IMR-90 (cell line): ENCODE measurements at regions not wholly inside any gene's neighbourhood (a gene's known extent, or its start where the extent isn't known, plus 50 kb on each side); places are given as distances from the start of the nearest gene placed in this dataset.

Source experiments
- ATAC-seq: fragments of 200-7000 bp; cut with Tn5 transposase; 2 replicates; pipeline ENCODE4 v1.9.1; 2020; ENCODE audit warnings: low read depth, mild to moderate bottlenecking, moderate library complexity
- BruUV-seq: library from RNA; stranded (reverse); fragments of 400-500 nt; replicated peaks from 2 replicates; lab custom pipeline; 2021; lab: Mats Ljungman, UMichigan
- CTCF ChIA-PET: fragments of 300-600 bp; formaldehyde crosslinking; extraction: SDS; loops from one replicate; lab custom pipeline; 2021; ENCODE audit warnings: antibody characterized with exemption; lab: Yijun Ruan, JAX
- POLR2A ChIA-PET: fragments of 300-600 bp; sonication (Branson Sonifier 250); formaldehyde crosslinking; loops from one replicate; lab custom pipeline; 2022; ENCODE audit warnings: antibody characterized with exemption; ENCODE audit not compliant: unreplicated experiment; lab: Charles Lee
- DNase-seq: peaks from one replicate; pipeline ENCODE4 v3.0.0; 2013
- H2AFZ ChIP-seq: replicated peaks from 2 replicates; pipeline ENCODE3; 2013; ENCODE audit warnings: low read length, mild to moderate bottlenecking; ENCODE audit not compliant: poor library complexity
- H2AK5ac ChIP-seq: 2 replicates; pipeline ENCODE4 v1.6.1; 2013; ENCODE audit warnings: low read depth, low read length, inconsistent platforms
- H2AK9ac ChIP-seq: replicated peaks from 2 replicates; pipeline ENCODE3; 2013; ENCODE audit warnings: mild to moderate bottlenecking, low read depth, low read length, moderate library complexity; ENCODE audit not compliant: poor library complexity
- H2BK120ac ChIP-seq: 2 replicates; pipeline ENCODE4 v1.6.1; 2013; ENCODE audit warnings: low read depth, low read length, inconsistent platforms
- H2BK15ac ChIP-seq: 3 replicates; pipeline ENCODE4 v1.6.1; 2013; ENCODE audit warnings: low read depth, low read length, inconsistent platforms
- H2BK20ac ChIP-seq: 2 replicates; pipeline ENCODE4 v1.6.1; 2013; ENCODE audit warnings: low read depth, mild to moderate bottlenecking, inconsistent platforms, low read length, moderate library complexity
- H2BK5ac ChIP-seq: 2 replicates; pipeline ENCODE4 v1.6.1; 2013; ENCODE audit warnings: mild to moderate bottlenecking, low read depth, low read length, inconsistent platforms; ENCODE audit not compliant: poor library complexity, severe bottlenecking
- H3K14ac ChIP-seq: replicated peaks from 2 replicates; pipeline ENCODE4 v1.6.1; 2013; ENCODE audit warnings: low read depth, low read length, inconsistent platforms
- H3K18ac ChIP-seq: 2 replicates; pipeline ENCODE4 v1.6.1; 2013; ENCODE audit warnings: low read depth, low read length, control low read depth
- H3K23ac ChIP-seq: 2 replicates; pipeline ENCODE4 v1.6.1; 2013; ENCODE audit warnings: low read depth, low read length, inconsistent platforms
- H3K27ac ChIP-seq: 2 replicates; pipeline ENCODE4 v1.5.1; 2013; ENCODE audit warnings: mild to moderate bottlenecking, control low read depth, low read length; ENCODE audit not compliant: insufficient read depth
- H3K27me3 ChIP-seq: 2 replicates; pipeline ENCODE4 v1.6.1; 2013; ENCODE audit warnings: low read length; ENCODE audit not compliant: control insufficient read depth, insufficient read depth
- H3K36me3 ChIP-seq: 2 replicates; pipeline ENCODE4 v1.6.1; 2013; ENCODE audit warnings: low read length, mixed read lengths; ENCODE audit not compliant: control insufficient read depth, insufficient read depth
- H3K4ac ChIP-seq: 2 replicates; pipeline ENCODE4 v1.6.1; 2013; ENCODE audit warnings: low read depth, low read length, inconsistent platforms
- H3K4me1 ChIP-seq: 2 replicates; pipeline ENCODE4 v1.6.1; 2013; ENCODE audit warnings: low read length, mixed read lengths; ENCODE audit not compliant: control insufficient read depth, insufficient read depth
- H3K4me2 ChIP-seq: 2 replicates; pipeline ENCODE4 v1.6.1; 2013; ENCODE audit warnings: low read depth, mild to moderate bottlenecking, control low read depth, low read length, moderate library complexity
- H3K4me3 ChIP-seq: 2 replicates; pipeline ENCODE4 v1.5.1; 2013; ENCODE audit warnings: low read depth, mild to moderate bottlenecking, control low read depth, low read length, moderate library complexity; ENCODE audit not compliant: insufficient read depth
- H3K56ac ChIP-seq: 2 replicates; pipeline ENCODE4 v1.6.1; 2013; ENCODE audit warnings: low read length, inconsistent platforms; ENCODE audit not compliant: insufficient read depth; ENCODE audit errors: extremely low read depth
- H3K79me1 ChIP-seq, 2 experiments: 2 replicates each; pipeline ENCODE4 v1.6.1; 2013; ENCODE audit warnings: low read length in 2 of 2, inconsistent platforms in 1 of 2, low read depth in 1 of 2
- H3K9ac ChIP-seq: 2 replicates; pipeline ENCODE4 v1.6.1; 2013; ENCODE audit warnings: low read depth, low read length, control low read depth
- H3K9me1 ChIP-seq: 2 replicates; pipeline ENCODE4 v1.6.1; 2013; ENCODE audit warnings: low read length, inconsistent platforms; ENCODE audit not compliant: insufficient read depth
- H3K9me3 ChIP-seq: 2 replicates; pipeline ENCODE4 v1.6.1; 2013; ENCODE audit warnings: low read length; ENCODE audit not compliant: control insufficient read depth, insufficient read depth
- H4K20me1 ChIP-seq: 2 replicates; pipeline ENCODE4 v1.6.1; 2013; ENCODE audit warnings: low read length, inconsistent platforms; ENCODE audit not compliant: insufficient read depth
- H4K5ac ChIP-seq: 2 replicates; pipeline ENCODE4 v1.6.1; 2013; ENCODE audit warnings: mild to moderate bottlenecking, low read depth, low read length, control low read depth
- H4K8ac ChIP-seq, 2 experiments: 2 replicates each; pipeline ENCODE4 v1.6.1; 2013; ENCODE audit warnings: low read depth in 2 of 2, low read length in 2 of 2, control low read depth in 1 of 2, inconsistent platforms in 1 of 2
- H4K91ac ChIP-seq: 2 replicates; pipeline ENCODE4 v1.6.1; 2013; ENCODE audit warnings: low read depth, low read length, inconsistent platforms; ENCODE audit not compliant: insufficient read depth
- BHLHE40 ChIP-seq: fragments of 150-350 bp; IDR thresholded peaks from 2 replicates; pipeline ENCODE4 v1.6.1; 2016; ENCODE audit warnings: mild to moderate bottlenecking, low read depth, low read length
- CHD1 ChIP-seq: IDR thresholded peaks from 2 replicates; pipeline ENCODE4 v1.6.1; 2012; ENCODE audit warnings: low read depth, low read length, improper control_type of control experiment
- MAFK ChIP-seq: IDR thresholded peaks from 2 replicates; pipeline ENCODE4 v1.6.1; 2012; ENCODE audit warnings: low read depth, low read length, improper control_type of control experiment
- MXI1 ChIP-seq: IDR thresholded peaks from 2 replicates; pipeline ENCODE4 v1.6.1; 2012; ENCODE audit warnings: low read depth, mild to moderate bottlenecking, low read length, moderate library complexity, borderline replicate concordance
- WGBS, 2 experiments: methylation state at CpG; one replicate each; pipeline versions ENCODE4 v1.1.5 to v1.1.7; 2013; ENCODE audit warnings: missing lambda C conversion rate in 2 of 2; ENCODE audit not compliant: insufficient read length in 1 of 2; ENCODE audit errors: extremely low coverage in 2 of 2; 5-methylcytosine and 5-hydroxymethylcytosine counted together
- dilution Hi-C: fragments of 300-500 bp; cut with HindIII; formaldehyde crosslinking; loops from one replicate; pipeline ENCODE4 v1.14.3; 2018; ENCODE audit warnings: low sequenced_read_pairs; ENCODE audit not compliant: unreplicated experiment
- in situ Hi-C: fragments of 300-500 bp; cut with MboI; formaldehyde crosslinking; loops from 3 replicates; pipeline ENCODE4 v1.14.3; 2019; ENCODE audit warnings: low sequenced_read_pairs, inconsistent platforms, mixed read lengths
- intact Hi-C: fragments of 100-400 bp; cut with micrococcal nuclease; formaldehyde crosslinking; loops from 2 replicates; pipeline ENCODE4 v1.10.0; 2022
- TF ChIP-seq, protein P1 (sequence below): fragments of 150-350 bp; IDR thresholded peaks from 2 replicates; pipeline ENCODE4 v1.6.1; 2017; ENCODE audit warnings: mild to moderate bottlenecking, antibody characterized with exemption, low read length, low read depth

DNA sequence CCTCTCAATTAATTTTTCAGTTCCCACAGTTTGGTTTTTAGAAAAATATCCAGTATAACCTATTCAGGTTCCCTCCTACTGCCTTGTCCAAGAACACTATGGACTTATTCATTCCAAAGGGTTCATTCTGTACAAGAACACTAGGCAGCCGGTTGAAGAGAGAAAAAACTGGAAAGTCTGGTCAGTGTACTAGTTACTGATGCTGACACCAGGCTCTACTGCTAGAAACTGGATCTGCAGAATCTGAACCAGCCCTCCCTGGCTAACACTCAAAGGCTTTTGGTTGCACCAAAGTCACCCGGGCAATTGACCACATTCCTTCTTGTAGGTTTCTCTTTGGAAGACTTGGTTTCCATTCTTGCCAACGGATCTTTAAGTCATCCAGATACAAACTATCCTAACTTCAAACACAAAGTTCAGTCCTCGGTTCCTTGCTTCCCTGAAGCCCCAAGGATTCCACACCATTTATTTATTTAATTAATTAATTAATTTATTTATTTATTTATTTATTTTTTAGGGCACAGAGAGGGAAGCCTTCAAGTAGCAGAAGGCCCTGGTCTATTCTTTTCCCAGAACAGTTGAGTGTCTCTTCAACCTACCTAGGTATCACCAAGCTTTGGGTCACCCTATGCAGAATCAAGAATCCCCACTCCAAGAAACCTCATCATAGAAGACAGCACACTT lies 268.1 kb downstream of the ADGB start:
- H3K27ac ChIP-seq, result no peak overlapping the region
- no peak overlapping the region for H2AK5ac ChIP-seq
- no peaks in the 10 kb centered on the region for H3K36me3 ChIP-seq
- no peak overlapping the region for H3K14ac ChIP-seq
- TF ChIP-seq, protein P1, sequence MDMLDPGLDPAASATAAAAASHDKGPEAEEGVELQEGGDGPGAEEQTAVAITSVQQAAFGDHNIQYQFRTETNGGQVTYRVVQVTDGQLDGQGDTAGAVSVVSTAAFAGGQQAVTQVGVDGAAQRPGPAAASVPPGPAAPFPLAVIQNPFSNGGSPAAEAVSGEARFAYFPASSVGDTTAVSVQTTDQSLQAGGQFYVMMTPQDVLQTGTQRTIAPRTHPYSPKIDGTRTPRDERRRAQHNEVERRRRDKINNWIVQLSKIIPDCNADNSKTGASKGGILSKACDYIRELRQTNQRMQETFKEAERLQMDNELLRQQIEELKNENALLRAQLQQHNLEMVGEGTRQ, result no peak
- TF ChIP-seq BHLHE40, result no peak
- TF ChIP-seq CHD1, result no peak
- TF ChIP-seq MXI1, result no peak
- no peak for TF ChIP-seq MAFK
- intact Hi-C loops (no loop called here), dilution Hi-C loops (no loop called here), in situ Hi-C loops (loop anchor here (25.0 kb wide), 1 partner anchor 1295 kb away; no protein-coding TSS in a partner anchor)
- no peak overlapping the region for H3K4me3 ChIP-seq
- no peak overlapping the region for H2BK5ac ChIP-seq
- no peak overlapping the region for H4K91ac ChIP-seq
- H4K8ac ChIP-seq, result no peak overlapping the region
- ChIA-PET POLR2A (no interaction called here), CTCF (no interaction called here)
- peaks cover 7% of the 10 kb centered on the region; the same call in 1 of the 2 replicates for H3K9me1 ChIP-seq
- H2AFZ ChIP-seq, result no peak overlapping the region
- no TSS peak for BruUV-seq
- 100% methylated on average over 1 of the region's 4 CpGs; no CpG with 5 or more reads in 1 of the 2 experiments for WGBS, 2 experiments
- no peaks in the 10 kb centered on the region for H3K4me1 ChIP-seq
- ATAC-seq (no peak), DNase-seq (no peak)
- no peak overlapping the region for H4K5ac ChIP-seq
- H3K4me2 ChIP-seq, result no peak overlapping the region
- H2BK20ac ChIP-seq, result no peak overlapping the region
- H3K4ac ChIP-seq, result no peak overlapping the region
- no peak overlapping the region for H3K23ac ChIP-seq
- H2AK9ac ChIP-seq, result no peak overlapping the region
- no peaks in the 10 kb centered on the region for H3K9me3 ChIP-seq
- H3K79me1 ChIP-seq, result no peaks in the 10 kb centered on the region
- no peak overlapping the region for H2BK120ac ChIP-seq
- H3K18ac ChIP-seq, result no peak overlapping the region
- H3K9ac ChIP-seq, result no peak overlapping the region
- H2BK15ac ChIP-seq, result no peak overlapping the region
- no peak overlapping the region for H3K56ac ChIP-seq
- no peaks in the 10 kb centered on the region for H3K27me3 ChIP-seq
- no peaks in the 10 kb centered on the region for H4K20me1 ChIP-seq
